Left ventricle myocardium inferior (tissue), 1 donor: ENCODE measurements at regions not wholly inside any gene's neighbourhood (a gene's known extent, or its start where the extent isn't known, plus 50 kb on each side); places are given as distances from the start of the nearest gene placed in this dataset.

ENCODE experiments used
- DNase-seq: peaks from one replicate; pipeline ENCODE4 v3.0.0-alpha.2; 2020
- H3K27ac ChIP-seq: fragments of 200-600 bp; replicated peaks from 2 replicates; pipeline ENCODE4 v1.8.0; 2021
- H3K27me3 ChIP-seq: fragments of 200-600 bp; 2 replicates; pipeline ENCODE4 v1.8.0; 2021; ENCODE audit warnings: low read depth
- H3K36me3 ChIP-seq: fragments of 200-600 bp; 2 replicates; pipeline ENCODE4 v1.8.0; 2021
- H3K4me1 ChIP-seq: fragments of 200-600 bp; 2 replicates; pipeline ENCODE4 v1.8.0; 2021
- H3K4me3 ChIP-seq: fragments of 200-600 bp; 2 replicates; pipeline ENCODE4 v1.8.0; 2021; ENCODE audit warnings: mild to moderate bottlenecking, moderate library complexity
- H3K9me3 ChIP-seq: fragments of 200-600 bp; replicated peaks from 2 replicates; pipeline ENCODE4 v1.8.0; 2021
- intact Hi-C: fragments of 100-400 bp; cut with micrococcal nuclease; formaldehyde crosslinking; loops from one replicate; pipeline ENCODE4 v1.11.0; 2022
- TF ChIP-seq, protein P1 (sequence below): fragments of 200-600 bp; IDR thresholded peaks from 2 replicates; pipeline ENCODE4 v1.8.0; 2021; ENCODE audit warnings: antibody characterized with exemption, mild to moderate bottlenecking, borderline replicate concordance
- donor health status: DM: no; HTN: yes; CAD: no; lungs with severe emphysema.

DNA sequence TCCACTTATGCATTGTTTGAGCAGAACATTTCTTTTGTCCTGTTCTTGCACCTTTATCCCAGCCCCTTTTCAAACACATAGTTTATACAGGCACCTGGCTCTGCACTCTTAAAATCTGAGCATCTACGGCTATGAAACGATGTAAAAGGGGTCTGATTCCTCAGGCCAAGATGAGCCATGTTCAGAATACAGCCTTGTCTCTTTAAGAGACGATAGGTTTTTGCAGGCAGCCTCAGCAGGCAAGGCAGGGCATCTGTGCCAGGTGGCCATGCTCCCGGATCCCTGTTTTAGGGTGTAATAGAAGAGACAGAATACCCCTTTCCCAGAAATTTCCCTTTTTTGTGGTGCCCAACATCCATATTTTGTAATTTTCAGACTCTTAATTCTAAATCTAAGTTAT is 89.1 kb upstream of the NFIB start:
- H3K27ac ChIP-seq = no peak overlapping the region
- H3K36me3 ChIP-seq = no peaks in the 10 kb centered on the region
- H3K9me3 ChIP-seq = no peaks in the 10 kb centered on the region
- no peaks in the 10 kb centered on the region for H3K27me3 ChIP-seq
- TF ChIP-seq, protein P1, sequence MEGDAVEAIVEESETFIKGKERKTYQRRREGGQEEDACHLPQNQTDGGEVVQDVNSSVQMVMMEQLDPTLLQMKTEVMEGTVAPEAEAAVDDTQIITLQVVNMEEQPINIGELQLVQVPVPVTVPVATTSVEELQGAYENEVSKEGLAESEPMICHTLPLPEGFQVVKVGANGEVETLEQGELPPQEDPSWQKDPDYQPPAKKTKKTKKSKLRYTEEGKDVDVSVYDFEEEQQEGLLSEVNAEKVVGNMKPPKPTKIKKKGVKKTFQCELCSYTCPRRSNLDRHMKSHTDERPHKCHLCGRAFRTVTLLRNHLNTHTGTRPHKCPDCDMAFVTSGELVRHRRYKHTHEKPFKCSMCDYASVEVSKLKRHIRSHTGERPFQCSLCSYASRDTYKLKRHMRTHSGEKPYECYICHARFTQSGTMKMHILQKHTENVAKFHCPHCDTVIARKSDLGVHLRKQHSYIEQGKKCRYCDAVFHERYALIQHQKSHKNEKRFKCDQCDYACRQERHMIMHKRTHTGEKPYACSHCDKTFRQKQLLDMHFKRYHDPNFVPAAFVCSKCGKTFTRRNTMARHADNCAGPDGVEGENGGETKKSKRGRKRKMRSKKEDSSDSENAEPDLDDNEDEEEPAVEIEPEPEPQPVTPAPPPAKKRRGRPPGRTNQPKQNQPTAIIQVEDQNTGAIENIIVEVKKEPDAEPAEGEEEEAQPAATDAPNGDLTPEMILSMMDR = no peak
- DNase-seq = no peak
- intact Hi-C loops = loop anchor here (10.0 kb wide), 1 partner anchor 1048 kb away; no protein-coding TSS in a partner anchor
- peaks cover 22% of the 10 kb centered on the region for H3K4me1 ChIP-seq
- H3K4me3 ChIP-seq = no peak overlapping the region

DNA sequence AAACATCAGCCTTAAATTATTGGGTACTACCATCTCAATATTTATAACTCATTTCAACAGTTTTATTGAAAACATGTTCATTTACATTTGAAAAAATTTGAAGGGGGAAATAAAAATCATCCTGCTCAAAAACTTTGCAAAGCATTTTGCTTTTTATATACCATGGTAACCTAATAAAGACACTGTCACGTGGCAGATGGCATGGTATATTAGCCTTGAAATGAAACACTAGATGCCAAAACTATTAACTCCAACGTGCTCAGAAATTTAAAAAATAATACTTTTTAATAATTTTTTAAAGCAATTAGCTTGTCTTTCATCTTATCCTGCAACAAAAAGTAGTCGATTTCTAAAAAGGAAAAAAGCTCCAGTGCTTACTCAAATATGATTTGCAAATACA is 88.6 kb upstream of the NFIB start:
- H3K4me1 ChIP-seq = peaks cover 22% of the 10 kb centered on the region
- H3K27me3 ChIP-seq = no peaks in the 10 kb centered on the region
- TF ChIP-seq, protein P1 = no peak
- no peak overlapping the region for H3K4me3 ChIP-seq
- no peaks in the 10 kb centered on the region for H3K9me3 ChIP-seq
- DNase-seq = no peak
- no peaks in the 10 kb centered on the region for H3K36me3 ChIP-seq
- intact Hi-C loops = loop anchor here (10.0 kb wide), 1 partner anchor 1048 kb away; no protein-coding TSS in a partner anchor
- H3K27ac ChIP-seq = no peak overlapping the region

DNA sequence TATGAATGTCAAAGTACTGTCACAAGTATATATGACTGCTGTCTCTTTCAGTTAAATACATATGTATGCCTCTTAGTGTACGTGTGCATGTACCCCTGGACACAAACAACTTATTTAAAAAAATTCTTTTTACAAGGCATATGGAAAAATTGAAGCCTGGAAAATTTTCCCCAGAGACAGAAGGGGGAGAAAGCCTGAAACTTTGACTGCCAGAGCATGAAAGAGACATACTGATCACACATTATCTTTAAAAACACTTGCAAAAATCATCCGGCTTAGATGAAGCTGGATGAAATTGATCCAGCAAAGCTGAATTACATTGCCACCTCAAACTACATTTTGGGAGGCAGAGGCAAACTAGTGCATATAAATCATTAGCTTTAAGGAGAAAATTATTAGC is 88.0 kb upstream of the NFIB start:
- no peak overlapping the region for H3K4me3 ChIP-seq
- H3K9me3 ChIP-seq = no peaks in the 10 kb centered on the region
- H3K36me3 ChIP-seq = no peaks in the 10 kb centered on the region
- TF ChIP-seq, protein P1 = no peak
- H3K27me3 ChIP-seq = no peaks in the 10 kb centered on the region
- intact Hi-C loops = loop anchor here (10.0 kb wide), 1 partner anchor 1047 kb away; no protein-coding TSS in a partner anchor
- DNase-seq = no peak
- H3K4me1 ChIP-seq = peaks cover 22% of the 10 kb centered on the region
- H3K27ac ChIP-seq = no peak overlapping the region

DNA sequence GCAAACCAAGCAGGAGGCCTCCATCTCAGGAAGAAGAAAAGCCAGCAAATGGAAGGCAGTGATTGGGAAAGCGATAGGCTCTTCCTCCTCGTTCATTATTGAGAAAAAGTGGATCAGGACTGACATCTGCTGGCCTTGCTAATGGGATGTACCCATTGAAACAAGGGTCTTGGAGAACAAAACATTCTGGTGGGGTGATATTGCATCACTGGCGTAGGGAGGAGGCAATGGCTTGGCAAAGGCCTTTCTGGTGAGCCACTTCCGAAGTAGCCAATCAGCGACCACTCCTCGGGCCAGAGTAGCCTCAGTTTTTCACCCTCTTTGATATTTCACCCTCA is 86.7 kb upstream of the NFIB start:
- Histone ChIP-seq H3K4me1 (peaks cover 29% of the 10 kb centered on the region), H3K27ac (peak overlapping the region; percentile 32), H3K27me3 (no peaks in the 10 kb centered on the region), H3K36me3 (no peaks in the 10 kb centered on the region), H3K9me3 (no peaks in the 10 kb centered on the region), H3K4me3 (peak overlapping the region; percentile 44)
- intact Hi-C loops = loop anchor here (10.0 kb wide), 1 partner anchor 1046 kb away; no protein-coding TSS in a partner anchor
- TF ChIP-seq, protein P1 = peak; percentile 73
- peak; percentile 23 for DNase-seq

DNA sequence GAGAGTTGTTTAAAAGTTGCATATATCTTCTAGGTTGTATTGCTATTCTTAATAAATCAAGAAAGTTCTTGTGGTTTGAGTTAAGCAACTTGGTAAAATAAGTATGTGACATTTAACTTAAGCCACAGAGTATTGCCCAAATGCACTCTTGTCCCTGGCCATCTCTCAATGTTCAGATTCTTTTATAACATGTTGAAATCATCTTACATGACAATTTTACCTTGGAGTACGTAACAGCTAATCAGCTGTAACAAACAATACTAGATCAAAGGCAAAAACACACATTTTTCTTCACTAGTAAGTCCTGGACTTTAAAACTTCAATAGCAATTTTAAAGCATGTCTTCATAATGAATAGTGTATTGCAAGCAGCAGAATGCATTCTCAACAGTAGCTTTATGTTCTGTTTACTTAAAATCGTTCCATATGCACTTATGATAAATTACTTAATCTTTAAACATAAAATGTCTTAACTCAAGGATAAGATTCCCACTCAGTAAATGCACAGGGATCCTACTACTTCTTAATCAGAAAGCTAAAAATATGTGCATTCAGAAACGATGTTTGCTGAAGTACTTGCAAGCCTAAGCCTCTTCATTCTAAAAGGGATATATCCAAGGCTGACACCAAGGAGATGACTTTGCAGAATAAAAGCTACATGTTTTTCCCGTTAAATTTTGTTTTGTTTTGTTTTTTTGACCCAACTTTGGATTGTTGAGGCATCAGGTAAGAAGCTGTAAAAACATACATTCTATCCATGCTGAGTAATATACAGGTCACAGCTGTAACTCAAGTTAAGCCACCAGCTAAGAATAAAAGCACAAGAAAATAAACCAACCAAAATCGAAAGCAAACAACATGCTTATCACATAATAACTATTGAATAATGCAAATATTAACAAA is 86.1 kb upstream of the NFIB start:
- Histone ChIP-seq H3K36me3 (no peaks in the 10 kb centered on the region), H3K27ac (peak overlapping the region; percentile 32), H3K4me1 (peaks cover 29% of the 10 kb centered on the region), H3K9me3 (no peaks in the 10 kb centered on the region), H3K4me3 (peak overlapping the region; percentile 44), H3K27me3 (no peaks in the 10 kb centered on the region)
- intact Hi-C loops = loop anchor here (10.0 kb wide), 1 partner anchor 1045 kb away; no protein-coding TSS in a partner anchor
- TF ChIP-seq, protein P1 = no peak
- DNase-seq = no peak
